Liver (tissue), 3 donors: ENCODE measurements at regions not wholly inside any gene's neighbourhood (a gene's known extent, or its start where the extent isn't known, plus 50 kb on each side); places are given as distances from the start of the nearest gene placed in this dataset.

Experiments used
- ATF3 ChIP-seq: IDR thresholded peaks from 2 replicates; pipeline ENCODE4 v1.6.1; 2016; ENCODE audit warnings: antibody characterized with exemption
- CTCF ChIP-seq: fragments of 150-350 bp; IDR thresholded peaks from 2 replicates; pipeline ENCODE4 v1.5.1; 2017; ENCODE audit warnings: improper control_type of control experiment, low read depth, low read length; ENCODE audit not compliant: missing input control
- EGR1 ChIP-seq, 2 donors: IDR thresholded peaks; 2 replicates each; pipeline ENCODE4 v1.6.1; 2016 to 2018; ENCODE audit warnings: antibody characterized with exemption in 2 of 2, low read depth in 2 of 2
- FOXA1 ChIP-seq: IDR thresholded peaks from 2 replicates; pipeline ENCODE4 v1.6.1; 2016; ENCODE audit warnings: antibody characterized with exemption
- GABPA ChIP-seq, 2 donors: IDR thresholded peaks in 1 of 2; conservative IDR thresholded peaks in 1 of 2; 2 replicates each; pipeline ENCODE4 v1.6.1; 2016; ENCODE audit warnings: antibody characterized with exemption in 2 of 2, mild to moderate bottlenecking in 1 of 2, moderate library complexity in 1 of 2
- MAX ChIP-seq: IDR thresholded peaks from 2 replicates; pipeline ENCODE4 v1.6.1; 2016; ENCODE audit warnings: antibody characterized with exemption
- NR2F2 ChIP-seq: IDR thresholded peaks from 2 replicates; pipeline ENCODE4 v1.6.1; 2016; ENCODE audit warnings: antibody characterized with exemption
- RAD21 ChIP-seq, 2 donors: IDR thresholded peaks; 2 replicates each; pipeline ENCODE4 v1.6.1; 2016; ENCODE audit warnings: antibody characterized with exemption in 2 of 2, mild to moderate bottlenecking in 2 of 2
- REST ChIP-seq: IDR thresholded peaks from 2 replicates; pipeline ENCODE4 v1.6.1; 2016; ENCODE audit warnings: antibody characterized with exemption, mild to moderate bottlenecking
- SP1 ChIP-seq: IDR thresholded peaks from 2 replicates; pipeline ENCODE4 v1.6.1; 2018; ENCODE audit warnings: antibody characterized with exemption, mild to moderate bottlenecking
- TAF1 ChIP-seq: conservative IDR thresholded peaks from 2 replicates; pipeline ENCODE4 v1.6.1; 2016; ENCODE audit warnings: antibody characterized with exemption, mild to moderate bottlenecking
- YY1 ChIP-seq: IDR thresholded peaks from 2 replicates; pipeline ENCODE4 v1.6.1; 2016; ENCODE audit warnings: antibody characterized with exemption, mild to moderate bottlenecking
- ZBTB33 ChIP-seq: IDR thresholded peaks from 2 replicates; pipeline ENCODE4 v1.6.1; 2016; ENCODE audit warnings: antibody characterized with exemption
- donor health status: healthy.
- donor health status: healthy.

- TF ChIP-seq CTCF (no peak), EGR1 (IDR thresholded peaks at IDR 0.05; ENCODE audit: low read depth in 2 of 2) (no peak), YY1 (no peak), RAD21 (IDR thresholded peaks at IDR 0.05) (no peak), TAF1 (no peak), SP1 (no peak), REST (no peak), MAX (no peak), NR2F2 (no peak), ZBTB33 (no peak), GABPA (IDR thresholded peaks at IDR 0.05 in 1 of 2, conservative IDR thresholded peaks at IDR 0.05 in 1 of 2) (no peak), FOXA1 (no peak), ATF3 (no peak)
These were observed 117.1 kb downstream of the LINC00237 start for GRCh38 chr20:20989081-20989480.
